ENCODE measurements at regions not wholly inside any gene's neighbourhood (a gene's known extent, or its start where the extent isn't known, plus 50 kb on each side); places are given as distances from the start of the nearest gene placed in this dataset.

- TF ChIP-seq MEF2A (IDR thresholded peaks at IDR 0.05; ENCODE audit: borderline replicate concordance, low read depth) = no peak
- no peak for TF ChIP-seq TAF1 (IDR thresholded peaks at IDR 0.05; ENCODE audit: borderline replicate concordance, low read depth, low read length)
- TF ChIP-seq REST (IDR thresholded peaks at IDR 0.05; ENCODE audit: low read depth, low read length) = no peak
- no peak for TF ChIP-seq GATA2 (CRISPR knock-in tag; IDR thresholded peaks at IDR 0.05)
- TF ChIP-seq SMC3 (IDR thresholded peaks at IDR 0.05; ENCODE audit: low read depth, low read length) = no peak
Observed at GRCh38 chr18:51727780-51728179, 530.3 kb upstream of the MEX3C start (continued).

GRCh38 chr18:51731070-51731469, 533.6 kb upstream of the MEX3C start:
- H3K27ac ChIP-seq (ENCODE audit: low read depth in 2 of 2, low read length in 1 of 2) = no peak overlapping the region
- no peak for TF ChIP-seq RCOR1 (IDR thresholded peaks at IDR 0.05; ENCODE audit: low read length)
- TF ChIP-seq MEF2A (IDR thresholded peaks at IDR 0.05; ENCODE audit: borderline replicate concordance, low read depth) = no peak
- no peak for TF ChIP-seq FOXJ3 (CRISPR knock-in tag; IDR thresholded peaks at IDR 0.05)
- TF ChIP-seq CHD2 (IDR thresholded peaks at IDR 0.05; ENCODE audit: low read length, partially characterized antibody) = no peak
- TF ChIP-seq REST (IDR thresholded peaks at IDR 0.05; ENCODE audit: low read depth, low read length) = no peak
- TF ChIP-seq NRF1 (IDR thresholded peaks at IDR 0.05; ENCODE audit: low read depth, low read length) = no peak
- TF ChIP-seq JUND (IDR thresholded peaks at IDR 0.05) = no peak
- TF ChIP-seq NFIC (IDR thresholded peaks at IDR 0.05; ENCODE audit: borderline replicate concordance) = no peak
- TF ChIP-seq SMC3 (IDR thresholded peaks at IDR 0.05; ENCODE audit: low read depth, low read length) = no peak
- no peak for TF ChIP-seq TEAD4 (IDR thresholded peaks at IDR 0.05; ENCODE audit: borderline replicate concordance, insufficient read depth)
- no peak for TF ChIP-seq CTCF (IDR thresholded peaks at IDR 0.05)
- TF ChIP-seq MXI1 (IDR thresholded peaks at IDR 0.05; ENCODE audit: low read depth, low read length) = no peak
- TF ChIP-seq RAD21 (IDR thresholded peaks at IDR 0.05; ENCODE audit: low read length) = no peak
- TF ChIP-seq GABPA (IDR thresholded peaks at IDR 0.05; ENCODE audit: low read depth) = no peak
- TF ChIP-seq, protein P1, sequence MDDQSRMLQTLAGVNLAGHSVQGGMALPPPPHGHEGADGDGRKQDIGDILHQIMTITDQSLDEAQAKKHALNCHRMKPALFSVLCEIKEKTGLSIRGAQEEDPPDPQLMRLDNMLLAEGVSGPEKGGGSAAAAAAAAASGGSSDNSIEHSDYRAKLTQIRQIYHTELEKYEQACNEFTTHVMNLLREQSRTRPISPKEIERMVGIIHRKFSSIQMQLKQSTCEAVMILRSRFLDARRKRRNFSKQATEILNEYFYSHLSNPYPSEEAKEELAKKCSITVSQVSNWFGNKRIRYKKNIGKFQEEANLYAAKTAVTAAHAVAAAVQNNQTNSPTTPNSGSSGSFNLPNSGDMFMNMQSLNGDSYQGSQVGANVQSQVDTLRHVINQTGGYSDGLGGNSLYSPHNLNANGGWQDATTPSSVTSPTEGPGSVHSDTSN (IDR thresholded peaks at IDR 0.05) = no peak
- TF ChIP-seq FOSL2 (IDR thresholded peaks at IDR 0.05; ENCODE audit: borderline replicate concordance, low read depth) = no peak
- no peak for TF ChIP-seq EZH2phosphoT487 (IDR thresholded peaks at IDR 0.05; ENCODE audit: borderline replicate concordance, low read depth)
- no peak for TF ChIP-seq POLR2AphosphoS5 (IDR thresholded peaks at IDR 0.05; ENCODE audit: low read depth, low read length)
- TF ChIP-seq MAX (IDR thresholded peaks at IDR 0.05; ENCODE audit: low read depth) = no peak
- no peak for TF ChIP-seq RFX5 (IDR thresholded peaks at IDR 0.05; ENCODE audit: low read length)
- H2AFZ ChIP-seq (ENCODE audit: low read depth) = no peak overlapping the region
- no peaks in the 10 kb centered on the region for H3K9me3 ChIP-seq
- DNase-seq = no peak
- no peaks in the 10 kb centered on the region; a peak in 2 of 4 replicates for H3K4me1 ChIP-seq (ENCODE audit: control insufficient read depth in 1 of 2, insufficient read depth in 2 of 2, low read depth in 1 of 2, low read length in 1 of 2)
- no peak overlapping the region for H3K9ac ChIP-seq
- H3K4me3 ChIP-seq (ENCODE audit: low read depth in 2 of 2, low read length in 1 of 2) = no peak overlapping the region
- H4K20me1 ChIP-seq (ENCODE audit: insufficient read depth) = no peaks in the 10 kb centered on the region
- no peaks in the 10 kb centered on the region for H3K79me2 ChIP-seq (ENCODE audit: insufficient read depth)
- no peaks in the 10 kb centered on the region for H3F3A ChIP-seq (replicated peaks; ENCODE audit: insufficient read depth)
- ChIA-PET CTCF (interaction anchor here (1.2 kb wide), 1 partner anchor 17 kb away, joined by 4 read pairs; no protein-coding TSS in a partner anchor), POLR2A (no interaction called here)
- H3K4me2 ChIP-seq = no peak overlapping the region
- no peaks in the 10 kb centered on the region for H3K27me3 ChIP-seq (ENCODE audit: insufficient read depth)
- H3K36me3 ChIP-seq (replicated peaks in 1 of 2; ENCODE audit: control insufficient read depth in 1 of 2, insufficient read depth in 2 of 2, low read length in 1 of 2) = no peaks in the 10 kb centered on the region
- 35% methylated on average over 4 of the region's 4 CpGs for WGBS (ENCODE audit: low lambda C conversion rate)
- H3K9me2 ChIP-seq = no peaks in the 10 kb centered on the region

Measured in SK-N-SH (cell line).